Myocyte (in vitro differentiated cells): ENCODE measurements at regions not wholly inside any gene's neighbourhood (a gene's known extent, or its start where the extent isn't known, plus 50 kb on each side); places are given as distances from the start of the nearest gene placed in this dataset.

ENCODE experiments used
- DNase-seq: peaks from one replicate; pipeline ENCODE4 v3.0.0-alpha.2; 2012; ENCODE audit warnings: low read depth

GRCh38 chr3:178272841-178273240, 263.4 kb upstream of the KCNMB2 start:
- DNase-seq, result no peak

DNA sequence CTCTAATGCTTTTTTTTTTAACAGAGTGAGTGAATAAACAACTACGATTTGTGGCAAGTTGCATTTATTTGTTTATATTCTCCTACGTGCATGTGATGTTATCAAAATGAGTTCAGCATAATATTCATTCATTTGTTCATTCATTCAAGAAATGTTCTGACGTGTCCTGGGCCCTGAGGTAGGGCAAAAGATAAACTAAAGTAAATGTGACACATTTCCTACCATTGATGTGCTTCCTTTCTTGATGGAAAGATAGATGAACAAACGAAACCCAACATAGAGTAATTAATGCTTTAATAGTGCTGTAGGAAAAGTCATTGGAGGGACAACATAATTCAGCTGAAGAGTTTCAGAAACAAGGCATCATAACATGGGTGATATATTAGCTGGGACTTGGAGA, 261.5 kb upstream of the KCNMB2 start:
- DNase-seq, result no peak

- DNase-seq, result no peak
Measured at GRCh38 chr3:178275311-178275710, 260.9 kb upstream of the KCNMB2 start.

GRCh38 chr3:178275793-178276192, 260.4 kb upstream of the KCNMB2 start:
- no peak for DNase-seq

DNA sequence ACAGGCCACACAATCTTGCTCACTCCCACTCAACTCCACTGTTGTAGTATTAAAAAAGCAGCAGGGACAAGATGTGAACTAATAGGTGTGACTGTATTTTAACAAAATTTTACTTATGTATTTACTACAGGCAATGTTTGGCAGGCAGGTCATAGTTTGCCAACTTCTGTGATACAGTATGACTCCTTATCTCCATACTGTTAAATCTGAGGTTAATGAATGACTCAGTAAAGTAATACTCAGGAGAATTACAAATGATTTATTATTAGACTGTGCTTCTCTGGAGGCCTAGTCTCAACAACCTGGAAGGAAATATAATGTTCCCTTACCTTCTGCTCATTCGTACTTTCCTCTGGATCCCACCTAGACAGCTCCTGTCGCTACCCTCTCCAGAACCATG, 258.6 kb upstream of the KCNMB2 start:
- no peak for DNase-seq

DNA sequence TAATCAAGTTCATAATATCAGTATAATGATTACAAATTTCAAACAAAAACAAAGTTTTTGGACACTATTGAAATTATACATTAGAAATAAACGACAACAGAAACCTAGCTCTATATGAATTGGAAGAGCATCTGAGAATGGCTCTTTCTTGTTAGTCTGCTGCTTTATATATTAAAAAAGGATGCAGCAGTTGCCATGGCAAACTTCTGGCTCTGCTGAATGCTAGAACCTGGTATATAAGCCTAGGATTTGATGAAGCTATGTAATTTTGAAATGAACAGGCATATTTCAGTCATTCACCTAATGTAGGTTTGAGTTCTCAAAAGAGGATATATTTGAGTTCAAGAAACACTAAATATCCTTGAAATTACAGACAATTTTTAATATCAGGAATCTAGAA, 252.7 kb upstream of the KCNMB2 start:
- DNase-seq, result no peak

DNA sequence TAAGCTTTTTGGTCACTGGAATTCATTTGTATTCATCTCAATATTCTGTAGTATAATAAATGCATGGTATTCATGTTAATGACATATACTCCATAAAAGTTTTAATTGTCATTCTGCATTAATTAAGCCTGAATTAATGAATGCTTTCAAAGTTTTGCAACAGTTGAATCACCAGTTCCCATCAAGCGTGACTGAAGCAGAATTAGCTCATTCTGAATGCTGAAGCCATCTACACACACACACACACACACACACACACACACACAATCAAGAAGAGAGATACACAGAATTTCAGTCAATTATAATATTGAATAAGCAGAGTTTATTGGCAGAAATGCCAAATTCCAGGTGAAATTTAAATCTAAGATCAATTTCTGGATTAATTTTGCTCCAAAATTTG, 252.1 kb upstream of the KCNMB2 start:
- DNase-seq, result no peak

GRCh38 chr3:178288074-178288473, 248.2 kb upstream of the KCNMB2 start:
- DNase-seq, result no peak

GRCh38 chr3:178289544-178290160, 246.6 kb upstream of the KCNMB2 start:
- peak; percentile 82 for DNase-seq

- no peak for DNase-seq
Measured at GRCh38 chr3:178291574-178292370, 244.5 kb upstream of the KCNMB2 start.

- DNase-seq, result no peak
Measured at GRCh38 chr3:178295292-178295912, 240.8 kb upstream of the KCNMB2 start.

DNA sequence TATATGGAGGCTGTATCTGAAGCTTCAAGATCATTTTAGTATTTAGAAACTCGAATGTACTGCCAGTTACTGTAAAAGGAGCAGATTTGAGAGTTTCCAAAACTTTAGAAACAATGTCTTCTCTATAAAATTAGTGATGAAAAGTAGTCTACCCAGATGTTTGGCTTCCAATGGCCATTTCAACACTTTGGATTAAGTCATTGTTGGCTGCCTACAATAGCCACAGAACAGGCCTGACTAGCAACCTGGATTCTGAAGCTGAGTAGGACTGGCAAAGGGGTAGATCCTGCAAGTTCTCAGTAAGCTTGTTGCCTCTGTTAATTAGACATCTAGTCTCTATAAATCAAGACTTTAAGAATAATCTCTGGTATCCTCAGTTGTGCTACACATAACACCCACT, 239.0 kb upstream of the KCNMB2 start:
- DNase-seq, result no peak

DNA sequence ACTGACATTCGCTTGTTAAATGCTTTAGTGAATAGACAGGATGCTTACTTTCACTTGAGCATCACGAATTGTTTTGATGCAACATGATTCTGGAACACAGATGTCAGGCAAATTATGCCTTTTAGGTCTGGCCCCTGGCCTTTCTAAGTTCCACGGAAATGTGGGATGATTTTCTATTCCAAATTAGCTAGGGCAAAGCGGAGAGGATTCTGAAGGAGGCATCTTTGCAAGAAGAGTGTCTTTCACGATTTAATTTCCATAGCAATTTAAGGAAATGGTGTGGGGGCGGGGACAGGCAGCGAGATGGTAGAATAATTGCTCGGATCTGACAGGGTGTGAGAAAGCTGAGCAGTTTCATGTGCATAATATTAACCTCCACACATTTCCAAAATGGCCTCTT, 238.5 kb upstream of the KCNMB2 start:
- DNase-seq, result no peak

DNA sequence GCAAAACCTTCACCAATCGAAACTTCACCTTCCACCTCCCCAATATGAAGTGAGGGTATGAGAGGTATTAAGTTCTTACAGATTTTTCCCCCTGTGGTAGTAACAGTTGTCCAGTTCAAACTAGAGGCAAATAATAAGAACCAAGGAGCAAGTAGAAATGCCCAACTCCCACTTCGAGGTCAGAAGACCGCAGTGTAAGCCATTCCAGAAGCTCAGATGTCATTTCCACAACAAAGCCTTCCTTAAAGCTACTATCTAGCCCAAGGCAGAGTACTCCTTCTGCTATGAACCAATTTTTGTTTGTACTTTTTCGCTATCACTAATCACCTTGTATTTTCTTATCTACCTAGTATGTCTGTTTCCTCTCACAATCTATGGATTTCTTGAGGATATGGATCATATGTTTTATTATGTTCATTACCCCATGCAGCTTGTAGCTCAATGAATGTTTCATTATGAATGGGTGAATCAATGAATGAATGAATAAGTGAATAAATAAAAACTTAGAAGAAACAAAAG, 235.7 kb upstream of the KCNMB2 start:
- DNase-seq, result peak; percentile 55

DNA sequence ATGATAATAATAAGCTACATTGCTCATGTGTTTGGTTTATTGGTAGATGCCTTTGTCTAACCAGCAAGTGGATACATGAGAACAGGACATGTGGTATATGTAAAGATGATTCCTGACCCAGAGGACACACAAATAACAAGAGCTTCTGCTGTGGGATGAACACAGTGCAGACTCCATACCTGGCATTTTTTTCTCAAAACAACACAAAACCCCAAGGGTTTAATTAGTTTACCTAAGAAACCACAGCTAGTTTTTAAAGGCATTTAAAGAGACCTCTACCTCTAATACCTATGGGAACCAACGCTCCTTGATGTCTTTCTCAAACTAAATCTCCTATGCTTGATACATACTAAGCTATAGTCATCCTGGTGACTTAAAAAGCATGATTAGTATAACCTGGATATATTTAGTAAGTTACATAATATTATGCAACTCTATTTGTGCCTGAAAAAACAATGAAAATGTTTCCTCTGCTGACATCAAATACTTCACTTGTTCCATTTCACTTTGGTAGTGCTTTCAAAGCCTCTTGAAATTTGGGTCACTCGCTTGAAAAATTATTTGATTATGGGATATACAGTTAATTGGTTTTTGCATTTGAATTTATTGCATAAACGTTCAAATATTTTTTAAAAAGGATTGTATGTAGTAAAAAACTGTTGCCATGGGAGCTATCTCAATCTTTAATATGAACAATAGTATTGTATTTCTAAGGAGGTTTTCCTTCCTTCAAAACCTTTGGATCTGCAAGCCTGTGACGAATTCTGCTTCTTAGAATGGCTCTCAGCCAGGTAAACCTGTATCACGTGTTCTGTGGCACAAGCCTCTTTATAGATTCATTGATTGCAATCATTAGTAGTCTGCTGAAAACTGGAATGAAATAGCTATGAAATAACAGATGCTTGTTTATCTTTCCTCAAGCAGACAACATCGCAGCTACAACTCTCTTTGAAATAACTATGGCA, 233.0 kb upstream of the KCNMB2 start:
- no peak for DNase-seq

DNA sequence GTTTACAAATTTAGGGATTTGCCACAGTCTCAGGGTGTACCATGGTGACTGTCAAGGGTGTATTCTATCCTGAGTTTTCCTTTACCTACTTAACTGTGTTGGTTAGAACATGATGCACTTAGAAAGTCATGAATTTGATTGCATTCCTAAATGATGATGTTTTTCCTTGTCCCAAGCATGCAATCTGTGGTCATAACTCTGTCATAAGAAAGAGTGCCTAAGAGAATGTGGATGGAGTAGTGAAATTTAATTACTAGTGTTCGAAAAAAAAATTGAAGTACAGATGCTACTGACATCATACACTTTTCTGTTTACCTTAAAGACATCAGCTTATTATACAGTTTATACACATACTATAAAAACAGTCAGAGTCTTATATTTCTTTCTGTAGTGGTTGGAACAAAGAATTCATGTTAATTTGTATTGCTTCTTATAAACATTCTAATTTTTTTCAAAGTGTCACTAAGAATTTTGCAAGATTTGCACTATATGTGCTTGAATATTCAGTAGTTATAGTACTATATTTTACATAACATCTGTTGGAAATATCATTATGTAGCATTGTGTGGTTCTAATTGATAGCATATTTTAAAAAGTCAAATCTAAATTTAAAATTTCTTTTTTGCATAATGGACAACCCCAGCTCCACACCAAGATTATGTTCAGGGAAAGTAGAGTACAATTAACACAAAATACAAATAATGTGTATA, 231.3 kb upstream of the KCNMB2 start:
- no peak for DNase-seq

GRCh38 chr3:178306432-178307115, 229.7 kb upstream of the KCNMB2 start:
- DNase-seq, result no peak

GRCh38 chr3:178308771-178309170, 227.5 kb upstream of the KCNMB2 start:
- no peak for DNase-seq

DNA sequence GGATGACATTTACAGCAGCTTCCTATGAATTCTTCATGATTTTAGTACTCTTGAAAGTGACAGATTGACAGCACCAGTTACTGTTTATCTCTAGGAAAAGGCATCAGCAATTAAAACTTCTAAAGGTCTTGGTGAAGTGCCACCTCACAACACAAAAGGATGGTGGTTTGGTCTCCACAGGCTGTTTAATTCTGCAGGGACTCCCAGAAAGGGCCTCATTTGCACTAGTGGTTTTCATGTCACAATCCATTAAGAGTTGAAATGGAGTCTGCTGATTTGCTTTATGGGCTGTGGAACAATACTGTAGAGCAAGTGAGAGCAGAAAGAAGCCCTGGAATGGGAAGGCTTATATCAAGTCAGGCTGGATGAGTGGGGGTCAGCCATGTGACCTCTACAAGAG, 225.3 kb upstream of the KCNMB2 start:
- no peak for DNase-seq

DNA sequence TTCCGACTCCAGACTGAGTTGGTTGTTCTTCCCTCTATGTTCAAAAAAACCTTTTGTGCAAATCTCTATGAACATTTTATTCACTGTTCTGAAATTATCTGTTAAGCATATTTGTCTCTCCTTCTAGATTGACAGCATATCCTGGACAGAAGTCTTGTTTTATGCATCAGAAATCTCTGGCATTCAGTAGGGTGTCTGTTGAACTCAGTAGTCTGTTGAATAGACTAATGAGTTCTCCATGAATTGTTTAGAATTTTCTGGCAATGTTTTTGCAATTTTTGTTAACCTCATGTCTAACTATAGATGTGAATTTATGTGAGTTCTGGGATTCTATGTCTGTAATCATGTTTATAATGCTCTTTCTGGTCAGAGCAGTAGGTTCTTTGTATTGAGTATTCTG, 222.5 kb upstream of the KCNMB2 start:
- DNase-seq, result no peak
